ENCODE measurements at regions not wholly inside any gene's neighbourhood (a gene's known extent, or its start where the extent isn't known, plus 50 kb on each side); places are given as distances from the start of the nearest gene placed in this dataset.

DNA sequence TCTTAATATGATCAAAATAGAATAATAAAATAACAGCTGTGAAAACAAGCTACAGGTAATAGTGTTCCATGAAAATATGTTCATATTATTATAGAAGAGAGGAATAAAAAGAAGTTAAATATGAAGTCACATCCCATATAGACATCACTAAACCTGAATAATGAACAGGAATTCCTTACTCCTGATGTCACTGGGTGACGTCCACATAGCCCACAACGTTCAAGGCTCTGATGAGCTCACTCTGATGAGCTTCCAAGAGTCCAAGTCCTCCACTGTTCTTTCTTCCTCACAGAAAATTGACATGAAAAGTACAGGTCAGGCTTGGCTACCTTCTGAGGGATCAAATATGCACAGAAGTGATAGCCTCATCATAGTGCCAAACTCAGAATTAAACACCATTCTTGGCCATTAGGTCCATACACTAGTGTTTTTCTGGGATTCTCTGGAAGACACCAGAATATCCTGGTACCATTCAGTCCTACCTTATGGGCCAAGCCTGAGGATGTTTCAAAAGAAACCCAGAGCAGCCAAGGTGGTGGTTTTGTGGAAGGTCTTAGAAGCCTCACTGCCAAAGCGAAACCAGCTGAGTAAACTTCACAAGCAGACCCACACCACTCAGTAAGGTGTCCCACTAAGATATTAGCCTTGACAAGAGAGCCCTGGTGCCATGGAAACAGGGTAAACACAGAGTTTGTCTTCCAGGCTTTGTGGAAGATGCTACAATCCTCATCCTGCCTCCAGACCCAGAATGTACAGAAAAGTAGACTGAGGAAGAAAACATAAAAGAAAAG lies 138.4 kb upstream of the HHIP start:
- no peaks in the 10 kb centered on the region for H3K9me3 ChIP-seq (replicated peaks; ENCODE audit: control insufficient read depth, insufficient read depth, low read length)
- no peaks in the 10 kb centered on the region for H3K79me2 ChIP-seq (ENCODE audit: control insufficient read depth, insufficient read depth, low read length)
- no peaks in the 10 kb centered on the region for H3K36me3 ChIP-seq (ENCODE audit: control insufficient read depth in 2 of 2, extremely low read depth in 1 of 2, insufficient read depth in 2 of 2, low read length in 2 of 2)
- TF ChIP-seq POLR2A (IDR thresholded peaks at IDR 0.05; ENCODE audit: low read depth, low read length) (no peak), EZH2 (IDR thresholded peaks at IDR 0.05; ENCODE audit: borderline replicate concordance, low read depth, low read length, severe bottlenecking) (no peak), GATA2 (IDR thresholded peaks at IDR 0.05; ENCODE audit: insufficient read depth, insufficient read length, low read depth, low read length) (no peak), MAX (IDR thresholded peaks at IDR 0.05; ENCODE audit: insufficient read depth, insufficient read length) (no peak), JUN (IDR thresholded peaks at IDR 0.05; ENCODE audit: borderline replicate concordance, insufficient read depth, insufficient read length, low read depth) (no peak), POLR2AphosphoS5 (IDR thresholded peaks at IDR 0.05; ENCODE audit: insufficient read depth, low read depth, low read length) (no peak), MYC (IDR thresholded peaks at IDR 0.05; ENCODE audit: low read depth, low read length) (no peak), FOS (IDR thresholded peaks at IDR 0.05; ENCODE audit: borderline replicate concordance, insufficient read depth, low read length) (no peak)
- TF ChIP-seq, protein P1, sequence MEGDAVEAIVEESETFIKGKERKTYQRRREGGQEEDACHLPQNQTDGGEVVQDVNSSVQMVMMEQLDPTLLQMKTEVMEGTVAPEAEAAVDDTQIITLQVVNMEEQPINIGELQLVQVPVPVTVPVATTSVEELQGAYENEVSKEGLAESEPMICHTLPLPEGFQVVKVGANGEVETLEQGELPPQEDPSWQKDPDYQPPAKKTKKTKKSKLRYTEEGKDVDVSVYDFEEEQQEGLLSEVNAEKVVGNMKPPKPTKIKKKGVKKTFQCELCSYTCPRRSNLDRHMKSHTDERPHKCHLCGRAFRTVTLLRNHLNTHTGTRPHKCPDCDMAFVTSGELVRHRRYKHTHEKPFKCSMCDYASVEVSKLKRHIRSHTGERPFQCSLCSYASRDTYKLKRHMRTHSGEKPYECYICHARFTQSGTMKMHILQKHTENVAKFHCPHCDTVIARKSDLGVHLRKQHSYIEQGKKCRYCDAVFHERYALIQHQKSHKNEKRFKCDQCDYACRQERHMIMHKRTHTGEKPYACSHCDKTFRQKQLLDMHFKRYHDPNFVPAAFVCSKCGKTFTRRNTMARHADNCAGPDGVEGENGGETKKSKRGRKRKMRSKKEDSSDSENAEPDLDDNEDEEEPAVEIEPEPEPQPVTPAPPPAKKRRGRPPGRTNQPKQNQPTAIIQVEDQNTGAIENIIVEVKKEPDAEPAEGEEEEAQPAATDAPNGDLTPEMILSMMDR (IDR thresholded peaks at IDR 0.05; ENCODE audit: extremely low read depth in 1 of 2, insufficient read depth in 1 of 2, low read depth in 1 of 2, low read length in 2 of 2) = no peak
- no peaks in the 10 kb centered on the region for H3K9me1 ChIP-seq (replicated peaks; ENCODE audit: control insufficient read depth, extremely low read depth, insufficient read depth, low read length)
- no peaks in the 10 kb centered on the region for H4K20me1 ChIP-seq (replicated peaks; ENCODE audit: control insufficient read depth, extremely low read depth, insufficient read depth, low read length)
- CTCF ChIA-PET = no interaction called here
- BruUV-seq (replicated peaks) = no TSS peak
- no peak overlapping the region for H3K27ac ChIP-seq (ENCODE audit: insufficient read depth, low read depth, low read length)
- no peak overlapping the region for H3K4me3 ChIP-seq (replicated peaks in 1 of 3; ENCODE audit: insufficient read depth in 1 of 3, low read depth in 1 of 3, low read length in 3 of 3)
- no peaks in the 10 kb centered on the region for H3K27me3 ChIP-seq (ENCODE audit: control insufficient read depth in 2 of 2, insufficient read depth in 2 of 2, low read length in 2 of 2)
- H2AFZ ChIP-seq (ENCODE audit: low read depth, low read length) = no peak overlapping the region
- no peaks in the 10 kb centered on the region for H3K4me1 ChIP-seq (ENCODE audit: control insufficient read depth, extremely low read depth, insufficient read depth, low read length)
- no peak overlapping the region for H3K9ac ChIP-seq (replicated peaks; ENCODE audit: extremely low read depth, insufficient read depth, low read length)
- dilution Hi-C loops (cut with MboI; ENCODE audit: extremely low pct_ligation_motif_present, low sequenced_read_pairs) = no loop called here
- no peak overlapping the region for H3K4me2 ChIP-seq (ENCODE audit: insufficient read depth, low read length)
- no peak for FAIRE-seq
- DNase-seq (ENCODE audit: low read depth, low spot score) = no peak
- POLR2A ChIA-PET = no interaction called here
- intact Hi-C loops (cut with micrococcal nuclease) = no loop called here

All from endothelial cell of umbilical vein (primary cell).